ENCODE measurements at regions not wholly inside any gene's neighbourhood (a gene's known extent, or its start where the extent isn't known, plus 50 kb on each side); places are given as distances from the start of the nearest gene placed in this dataset.

DNA sequence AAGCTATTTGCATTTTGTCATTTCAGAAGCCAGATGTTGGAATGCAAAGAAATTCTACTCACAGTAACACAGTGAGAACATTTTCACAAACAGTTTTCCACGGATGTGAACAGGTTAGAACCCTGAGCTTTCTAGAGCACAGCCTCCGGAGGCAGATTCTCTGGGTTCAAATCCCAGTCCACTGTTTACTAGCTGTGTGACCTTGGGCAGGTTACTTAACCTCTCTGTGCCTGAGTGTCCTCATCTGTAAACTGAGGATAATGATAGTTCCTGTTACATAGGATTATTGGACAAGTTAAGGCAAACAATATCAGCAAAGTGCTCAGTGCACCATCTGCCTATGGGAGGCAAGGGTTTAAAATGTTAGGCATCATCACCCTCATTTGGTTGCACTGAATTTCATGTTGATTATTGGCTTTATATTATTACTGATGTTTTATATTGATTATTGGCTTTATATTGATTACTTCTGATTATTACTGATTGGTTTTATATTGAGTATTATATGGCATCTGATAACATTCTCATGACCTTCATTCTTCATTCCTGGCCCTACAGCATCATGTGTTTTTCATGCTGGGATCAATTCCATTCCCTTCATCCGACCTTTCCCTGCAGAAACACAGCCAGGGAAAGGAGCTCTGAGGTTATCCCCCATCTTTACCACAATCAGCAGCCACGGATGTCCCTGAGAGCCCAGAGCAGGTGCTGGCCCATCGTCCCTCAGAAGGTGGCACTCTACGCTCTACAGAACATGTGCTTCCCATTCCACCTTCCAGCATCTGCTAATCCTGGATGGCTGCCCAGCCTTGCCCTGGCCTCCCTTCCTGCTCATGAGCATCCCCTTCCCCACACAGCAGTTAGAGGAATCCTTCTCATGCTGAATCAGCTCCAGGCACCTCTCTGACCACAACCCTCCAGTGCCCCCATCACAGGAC, 283.1 kb downstream of the PREX1 start:
- Histone ChIP-seq H3K27ac (no peak overlapping the region), H3K4me3 (no peak overlapping the region)
- TF ChIP-seq, protein P1, sequence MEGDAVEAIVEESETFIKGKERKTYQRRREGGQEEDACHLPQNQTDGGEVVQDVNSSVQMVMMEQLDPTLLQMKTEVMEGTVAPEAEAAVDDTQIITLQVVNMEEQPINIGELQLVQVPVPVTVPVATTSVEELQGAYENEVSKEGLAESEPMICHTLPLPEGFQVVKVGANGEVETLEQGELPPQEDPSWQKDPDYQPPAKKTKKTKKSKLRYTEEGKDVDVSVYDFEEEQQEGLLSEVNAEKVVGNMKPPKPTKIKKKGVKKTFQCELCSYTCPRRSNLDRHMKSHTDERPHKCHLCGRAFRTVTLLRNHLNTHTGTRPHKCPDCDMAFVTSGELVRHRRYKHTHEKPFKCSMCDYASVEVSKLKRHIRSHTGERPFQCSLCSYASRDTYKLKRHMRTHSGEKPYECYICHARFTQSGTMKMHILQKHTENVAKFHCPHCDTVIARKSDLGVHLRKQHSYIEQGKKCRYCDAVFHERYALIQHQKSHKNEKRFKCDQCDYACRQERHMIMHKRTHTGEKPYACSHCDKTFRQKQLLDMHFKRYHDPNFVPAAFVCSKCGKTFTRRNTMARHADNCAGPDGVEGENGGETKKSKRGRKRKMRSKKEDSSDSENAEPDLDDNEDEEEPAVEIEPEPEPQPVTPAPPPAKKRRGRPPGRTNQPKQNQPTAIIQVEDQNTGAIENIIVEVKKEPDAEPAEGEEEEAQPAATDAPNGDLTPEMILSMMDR (IDR thresholded peaks at IDR 0.05), result no peak
- DNase-seq (ENCODE audit: low spot score), result no peak

DNA sequence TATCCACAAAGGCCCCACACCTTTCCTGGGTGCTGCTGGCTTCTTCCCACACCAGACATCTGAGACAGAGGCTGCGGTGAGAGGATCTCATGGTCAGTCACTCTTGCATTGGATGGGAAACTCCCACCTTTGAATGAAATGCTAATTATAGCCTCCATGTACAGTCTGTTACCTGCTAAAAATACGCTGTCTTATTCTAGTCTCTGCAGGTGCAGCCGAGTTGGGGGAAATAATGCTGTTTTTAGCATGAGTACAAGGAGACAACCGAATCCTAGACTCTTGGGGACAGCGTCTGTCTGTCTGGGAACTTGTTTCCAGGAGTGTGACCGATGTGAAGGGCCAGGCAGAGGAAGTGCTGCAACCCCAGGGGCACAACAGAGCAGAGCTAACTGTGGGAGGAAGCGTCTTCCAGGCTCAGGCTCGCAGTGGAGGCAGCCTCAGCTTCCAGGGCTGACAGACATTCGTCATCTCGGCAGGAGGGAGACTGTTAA, 286.2 kb downstream of the PREX1 start:
- no peak for DNase-seq (ENCODE audit: low spot score)
- no peak overlapping the region for H3K27ac ChIP-seq
- no peak overlapping the region for H3K4me3 ChIP-seq
- TF ChIP-seq, protein P1 (IDR thresholded peaks at IDR 0.05), result no peak

- H3K27ac ChIP-seq, result no peak overlapping the region
- no peak overlapping the region for H3K4me3 ChIP-seq
- no peak for DNase-seq (ENCODE audit: low spot score)
- TF ChIP-seq, protein P1 (IDR thresholded peaks at IDR 0.05), result no peak
These were observed 288.9 kb downstream of the PREX1 start for GRCh38 chr20:48538856-48539255.

DNA sequence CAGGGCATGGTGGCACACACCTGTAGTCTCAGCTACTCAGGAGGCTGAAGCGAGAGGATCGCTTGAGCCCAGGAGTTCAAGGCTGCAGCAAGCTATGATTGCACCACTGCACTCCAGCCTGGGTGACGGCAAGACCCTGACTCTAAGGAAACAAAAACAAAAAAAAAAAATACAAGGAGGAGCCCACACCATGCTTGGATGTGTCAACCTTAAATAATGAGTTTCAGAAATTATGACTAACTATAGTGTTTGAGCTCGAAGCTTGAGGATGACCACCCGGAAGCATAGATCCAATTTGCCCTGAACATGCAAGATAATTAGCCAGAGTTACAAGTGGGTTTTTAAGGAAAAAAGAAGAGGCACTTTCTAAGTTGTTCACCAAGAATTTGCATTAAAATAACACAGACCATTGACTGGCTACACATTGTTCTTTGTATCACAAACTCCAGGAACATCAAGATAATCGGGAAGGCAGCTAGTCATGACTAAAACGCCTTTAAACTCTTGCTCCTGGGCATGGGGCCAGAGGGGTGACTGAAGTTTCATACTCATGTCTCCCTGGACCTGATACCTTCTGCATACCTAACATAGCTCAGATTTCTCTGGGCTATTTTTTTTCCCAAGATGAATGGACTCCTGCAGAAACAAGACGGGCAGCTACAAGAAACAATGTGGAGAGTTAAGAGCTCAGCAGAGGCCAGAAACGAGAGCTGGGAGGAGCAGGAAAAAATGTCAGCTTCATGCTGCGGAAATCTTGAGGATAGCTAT, 289.6 kb downstream of the PREX1 start:
- TF ChIP-seq, protein P1 (IDR thresholded peaks at IDR 0.05), result no peak
- no peak overlapping the region for H3K27ac ChIP-seq
- no peak for DNase-seq (ENCODE audit: low spot score)

GRCh38 chr20:48536206-48536605, 291.6 kb downstream of the PREX1 start:
- no peak overlapping the region for H3K4me3 ChIP-seq
- no peak for DNase-seq (ENCODE audit: low spot score)
- no peak overlapping the region for H3K27ac ChIP-seq
- TF ChIP-seq, protein P1 (IDR thresholded peaks at IDR 0.05), result no peak

More for the DNA sequence above, 289.6 kb downstream of the PREX1 start:
- H3K4me3 ChIP-seq, result no peak overlapping the region

DNA sequence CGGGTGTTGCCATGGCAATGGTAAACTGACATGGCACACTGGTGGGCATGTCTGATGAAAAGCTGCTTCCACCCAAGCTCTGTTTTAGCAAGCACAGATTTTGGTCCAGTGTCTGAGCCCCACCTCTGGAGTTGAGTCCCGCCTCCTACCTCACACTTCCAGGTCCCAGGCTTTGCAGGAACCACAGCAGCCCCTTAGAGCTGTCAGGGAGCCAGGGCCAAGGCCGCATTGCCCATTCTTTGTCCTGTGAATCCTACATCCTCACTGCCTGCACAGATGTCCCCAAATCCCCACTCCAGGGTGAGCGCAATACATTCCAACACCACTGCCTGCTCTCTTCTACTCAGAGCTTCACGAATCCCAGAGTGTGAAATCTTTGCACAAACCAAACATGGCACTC, 292.2 kb downstream of the PREX1 start:
- H3K27ac ChIP-seq, result no peak overlapping the region
- TF ChIP-seq, protein P1 (IDR thresholded peaks at IDR 0.05), result no peak
- no peak for DNase-seq (ENCODE audit: low spot score)
- no peak overlapping the region for H3K4me3 ChIP-seq
